NCI-H345 treated with DMSO at 0.1 percent for 48 hours (cell line): ENCODE measurements at regions not wholly inside any gene's neighbourhood (a gene's known extent, or its start where the extent isn't known, plus 50 kb on each side); places are given as distances from the start of the nearest gene placed in this dataset.
"Not testable (repeated sequence)": the region's sequence is repeated elsewhere in the genome, so short reads cannot be mapped to it uniquely, and the experiment has no call there.

Source experiments
- DNase-seq: peaks from one replicate; lab custom pipeline; 2025; ENCODE audit not compliant: unreplicated experiment; lab: John Stamatoyannopoulos, UW

DNA sequence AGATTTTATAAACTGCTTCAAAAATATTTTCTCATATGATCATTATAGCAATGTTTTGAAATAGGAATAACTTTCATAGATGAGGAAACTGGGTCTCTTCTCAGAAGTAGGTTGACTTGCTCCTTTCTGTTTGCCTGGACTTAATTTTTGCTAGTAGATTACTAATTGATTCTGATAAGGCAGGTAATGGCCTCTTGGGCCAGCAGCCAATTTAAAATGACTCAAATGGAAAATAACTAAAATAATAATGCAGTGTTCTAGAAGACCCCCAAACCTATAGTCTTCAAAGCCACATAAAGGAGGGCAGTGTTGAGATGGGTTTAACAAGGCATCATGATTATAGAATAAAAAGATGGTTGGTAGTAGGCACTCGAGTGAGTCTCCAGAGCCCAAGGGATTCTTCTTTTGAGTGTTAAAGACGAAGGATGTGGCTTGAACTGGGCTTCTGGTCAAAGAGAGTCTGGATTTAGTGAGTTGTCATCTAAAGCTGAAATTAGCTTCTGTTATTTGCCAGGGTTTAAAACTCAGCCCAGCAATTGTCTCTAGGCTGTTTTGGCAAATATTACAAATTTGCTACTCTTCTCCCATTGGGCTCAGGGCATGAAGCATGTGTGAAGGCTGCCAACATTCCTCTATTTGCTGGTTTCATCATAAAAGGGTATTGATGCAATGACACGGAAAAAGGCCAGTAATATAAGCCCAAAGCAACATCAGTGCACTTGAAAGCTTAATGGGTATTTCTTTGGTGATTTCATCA, 297.1 kb upstream of the MEIS2 start:
- no peak for DNase-seq

GRCh38 chr15:37416103-37416502, 315.8 kb upstream of the MEIS2 start:
- DNase-seq: no peak

DNA sequence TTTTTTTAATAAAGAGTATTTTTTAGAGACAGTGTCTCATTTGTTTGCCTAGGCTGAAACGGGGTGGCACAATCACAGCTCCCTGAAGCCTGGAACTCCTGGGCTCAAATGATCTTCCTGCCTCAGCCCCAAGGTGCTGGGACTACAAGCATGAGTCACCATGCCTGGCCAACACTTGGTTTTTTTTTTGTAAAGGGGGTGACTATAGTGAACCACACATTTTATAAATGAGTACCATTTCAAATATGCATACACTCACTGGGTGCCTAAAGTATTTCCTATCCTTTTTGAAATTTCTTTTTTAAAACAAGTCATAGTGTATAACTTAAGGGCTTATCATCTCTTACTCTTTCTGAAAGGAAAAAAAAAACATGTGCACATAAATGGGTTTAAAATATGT, 325.2 kb upstream of the MEIS2 start:
- no peak for DNase-seq

GRCh38 chr15:37427393-37427792, 327.0 kb upstream of the MEIS2 start:
- DNase-seq: not testable (repeated sequence)

GRCh38 chr15:37446921-37447320, 346.6 kb upstream of the MEIS2 start:
- DNase-seq: no peak

DNA sequence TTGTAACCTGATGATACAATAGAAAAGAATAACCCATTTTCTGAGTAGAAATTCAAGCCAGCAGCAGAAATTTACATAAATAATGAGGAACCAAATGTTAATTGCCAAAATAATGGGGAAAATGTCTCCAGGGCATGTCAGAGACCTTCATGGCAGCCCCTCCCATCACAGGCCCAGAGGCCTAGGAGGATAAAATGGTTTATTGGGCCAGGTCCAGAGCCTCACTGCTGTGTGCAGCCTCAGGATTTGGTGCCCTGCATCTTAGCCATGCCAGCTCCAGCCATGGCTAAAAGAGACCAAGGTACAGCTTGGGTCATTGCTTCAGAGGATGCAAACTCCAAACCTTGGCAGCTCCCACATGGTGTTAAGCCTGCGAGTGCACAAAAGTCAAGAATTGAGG, 352.1 kb upstream of the MEIS2 start:
- no peak for DNase-seq

GRCh38 chr15:37480482-37480881, 380.1 kb upstream of the MEIS2 start:
- DNase-seq: no peak

- no peak for DNase-seq
Observed at GRCh38 chr15:37481126-37481525, 380.8 kb upstream of the MEIS2 start.

GRCh38 chr15:37483779-37484178, 383.4 kb upstream of the MEIS2 start:
- DNase-seq: no peak

GRCh38 chr15:37485056-37485455, 384.7 kb upstream of the MEIS2 start:
- DNase-seq: no peak

GRCh38 chr15:37490707-37491106, 390.4 kb upstream of the MEIS2 start:
- DNase-seq: no peak

DNA sequence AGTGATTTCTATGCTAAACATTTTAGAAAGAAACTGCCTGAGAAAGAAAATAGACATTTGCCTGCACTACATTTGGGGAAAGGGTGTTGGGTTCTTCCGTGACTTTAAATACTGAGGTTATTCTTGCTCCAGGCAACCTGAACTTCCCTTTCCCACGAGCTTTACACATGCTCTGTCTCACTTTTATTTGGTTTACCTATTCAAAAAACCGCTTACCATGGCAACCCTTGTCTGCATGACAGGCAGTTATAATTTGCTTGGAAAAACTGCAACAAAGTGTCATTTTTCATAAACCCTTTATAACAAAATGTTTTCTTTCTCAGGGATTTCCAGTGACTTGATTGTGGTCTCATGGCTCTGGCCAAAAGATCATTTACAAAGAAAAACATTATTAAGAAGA, 416.3 kb upstream of the MEIS2 start:
- DNase-seq: no peak

DNA sequence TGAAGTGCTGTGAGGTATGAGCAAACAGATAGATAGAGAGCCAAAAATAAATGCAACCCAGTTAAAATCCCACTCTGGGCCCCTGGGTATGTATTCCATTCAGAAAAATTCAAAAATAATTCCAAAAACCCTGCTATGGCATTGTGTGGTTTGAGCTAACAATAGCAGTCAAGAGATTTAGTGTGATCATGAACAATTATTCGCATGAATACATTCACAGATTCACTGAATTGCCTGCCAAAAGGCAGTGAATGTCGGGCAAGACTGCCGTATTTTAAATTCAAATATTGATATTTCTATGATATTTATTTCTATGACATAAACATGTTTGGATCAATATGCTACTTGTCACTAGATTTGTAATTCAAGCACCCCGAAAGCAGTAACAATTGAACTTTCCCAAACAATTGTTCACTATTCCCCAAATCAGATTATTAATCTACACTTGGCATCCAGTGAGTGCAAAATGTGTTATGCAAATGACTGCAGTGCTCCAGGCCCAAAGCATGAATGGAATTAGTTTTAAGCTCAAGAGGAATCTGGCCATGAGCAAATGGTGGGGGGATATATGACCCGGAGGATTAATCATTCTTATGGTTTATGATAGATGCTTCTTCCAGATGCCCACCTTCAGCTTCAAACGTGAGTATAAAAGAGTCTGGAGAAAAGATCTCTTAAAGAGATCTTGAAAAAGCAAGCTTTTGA, 417.0 kb upstream of the MEIS2 start:
- DNase-seq: no peak

- no peak for DNase-seq
Observed at GRCh38 chr15:37518436-37518835, 416.0 kb upstream of the TMCO5A start.

DNA sequence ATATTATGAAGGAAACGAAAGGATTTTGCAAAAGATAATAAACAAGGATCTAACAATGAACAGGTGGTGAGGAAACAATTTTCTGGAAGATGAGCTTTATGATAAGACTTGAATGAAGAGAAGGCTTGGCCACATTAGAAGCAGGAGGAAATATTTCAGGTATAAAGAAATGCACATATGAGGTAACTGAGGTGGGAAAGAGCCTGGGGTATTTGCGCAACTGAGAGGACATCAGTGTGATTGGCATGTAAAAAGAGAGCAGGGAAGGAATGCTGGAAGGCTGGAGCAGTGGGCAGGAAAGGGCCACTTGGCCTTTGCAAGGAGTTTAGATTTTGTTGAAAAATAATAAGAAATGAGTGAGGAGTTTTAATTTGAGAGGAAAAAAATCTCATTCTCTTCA, 414.4 kb upstream of the TMCO5A start:
- no peak for DNase-seq

GRCh38 chr15:37520882-37521281, 413.6 kb upstream of the TMCO5A start:
- no peak for DNase-seq

DNA sequence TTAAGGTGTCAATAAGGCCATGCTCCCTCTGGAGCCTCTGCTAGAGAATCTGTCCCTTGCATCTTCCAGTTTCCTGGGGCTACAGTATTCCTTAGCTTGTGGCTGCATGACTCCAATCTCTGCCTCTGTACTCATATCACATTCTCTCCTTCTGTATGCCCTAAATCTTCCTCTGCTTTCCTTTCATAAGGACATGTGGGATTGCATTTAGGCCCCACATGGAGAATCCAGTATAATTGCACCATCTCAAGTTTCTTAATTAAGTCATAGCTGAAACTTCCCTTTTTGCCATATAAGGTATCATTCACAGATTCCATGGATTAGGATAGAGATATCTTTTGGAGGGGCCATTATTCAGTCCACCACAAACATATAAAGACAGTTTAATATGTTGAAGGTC, 409.8 kb upstream of the TMCO5A start:
- no peak for DNase-seq

DNA sequence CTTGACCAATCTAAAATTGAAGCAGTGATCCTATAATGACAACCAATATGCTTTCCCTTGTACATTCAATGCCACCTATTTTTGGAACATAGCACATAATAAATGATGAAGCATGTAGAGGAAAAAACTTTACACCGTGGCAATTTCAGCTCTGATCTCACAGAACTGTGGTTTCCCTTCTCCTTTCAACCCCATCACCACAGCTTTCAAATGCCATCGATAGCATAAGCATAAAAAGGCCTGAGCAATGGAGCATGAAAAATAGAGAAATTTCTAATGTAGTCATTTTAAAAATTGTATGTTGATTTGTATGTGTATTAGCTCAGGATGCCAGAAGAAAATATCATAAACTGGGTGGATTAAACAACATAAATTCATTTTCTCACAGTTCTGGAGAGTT, 406.0 kb upstream of the TMCO5A start:
- no peak for DNase-seq

- DNase-seq: no peak
Observed at GRCh38 chr15:37536967-37537605, 397.4 kb upstream of the TMCO5A start.

DNA sequence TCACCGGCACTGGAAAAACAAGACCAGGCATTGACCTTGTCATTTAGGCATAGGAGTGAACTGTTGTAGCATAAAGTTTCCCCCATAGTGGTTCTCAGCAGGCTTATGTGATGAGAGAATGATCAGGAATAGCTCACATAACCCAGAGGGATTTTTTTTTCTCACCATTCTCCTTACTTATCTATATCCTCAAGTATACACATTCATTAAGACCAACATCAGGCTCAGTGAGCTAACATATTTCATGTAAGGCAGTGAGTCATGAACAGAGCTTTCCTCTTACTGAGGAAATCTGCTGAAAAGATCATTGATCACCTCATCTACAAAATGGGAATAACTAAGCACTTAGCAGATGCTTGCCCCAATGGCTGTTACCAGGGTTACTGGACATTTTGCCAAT, 396.6 kb upstream of the TMCO5A start:
- no peak for DNase-seq

DNA sequence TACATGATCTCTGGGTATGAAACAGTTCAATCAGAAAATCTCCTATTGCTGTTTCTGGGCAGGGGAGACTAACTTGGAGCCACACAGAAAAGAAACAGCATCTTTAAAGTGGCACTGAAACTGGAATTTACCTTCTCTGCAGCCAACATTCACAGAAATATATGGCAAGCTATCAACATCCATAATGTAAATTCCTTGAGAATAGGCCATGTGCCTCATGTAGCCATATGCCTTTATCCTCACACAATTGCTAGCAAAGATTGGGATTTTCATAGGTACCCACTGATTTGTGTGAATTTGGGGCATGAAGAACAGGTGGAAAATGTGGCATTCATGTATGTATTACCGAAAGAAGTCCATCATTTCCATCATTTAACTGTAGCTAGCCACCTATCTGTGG, 386.3 kb upstream of the TMCO5A start:
- no peak for DNase-seq

GRCh38 chr15:37550360-37551024, 383.9 kb upstream of the TMCO5A start:
- DNase-seq: no peak
